Heart right ventricle (tissue), 16 donors: ENCODE measurements at regions not wholly inside any gene's neighbourhood (a gene's known extent, or its start where the extent isn't known, plus 50 kb on each side); places are given as distances from the start of the nearest gene placed in this dataset.
A peak's percentile ranks its signal among the peaks of the same experiment; 100 is the strongest.

ENCODE experiments used
- ATAC-seq, 8 donors: fragments of 200-7000 bp; cut with Tn5 transposase; one replicate each; pipeline ENCODE4 v1.9.1; 2020; ENCODE audit warnings: mild to moderate bottlenecking in 8 of 8, moderate library complexity in 8 of 8, moderate number of reproducible peaks in 1 of 8
- DNase-seq, 2 donors: peaks; one replicate each; pipeline ENCODE4 v3.0.0-alpha.2; 2020
- H3K27ac ChIP-seq, 10 donors: fragments of 200-600 bp; sonication (generic) in 2 of 10; one replicate each; pipeline versions ENCODE4 v1.5.0 to v1.8.0; 2020 to 2022; ENCODE audit warnings: mild to moderate bottlenecking in 3 of 10
- H3K27me3 ChIP-seq, 7 donors: fragments of 200-600 bp; one replicate each; pipeline ENCODE4 v1.8.0; 2021 to 2022; ENCODE audit warnings: mild to moderate bottlenecking in 2 of 7
- H3K36me3 ChIP-seq, 9 donors: fragments of 200-600 bp; sonication (generic) in 1 of 9; one replicate each; pipeline versions ENCODE4 v1.5.0 to v1.8.0; 2020 to 2022; ENCODE audit warnings: mild to moderate bottlenecking in 2 of 9
- H3K4me1 ChIP-seq, 9 donors: fragments of 200-600 bp; sonication (generic) in 1 of 9; one replicate each; pipeline versions ENCODE4 v1.5.0 to v1.8.0; 2020 to 2022; ENCODE audit warnings: mild to moderate bottlenecking in 4 of 9
- H3K4me3 ChIP-seq, 10 donors: fragments of 200-600 bp; sonication (generic) in 2 of 10; one replicate each; pipeline versions ENCODE4 v1.5.0 to v1.8.0; 2020 to 2022; ENCODE audit warnings: mild to moderate bottlenecking in 7 of 10, moderate library complexity in 2 of 10
- H3K9me3 ChIP-seq, 11 donors: fragments of 200-600 bp in 10 of 11; sonication (generic) in 2 of 11; one replicate each; pipeline versions ENCODE4 v1.5.0 to v1.8.0; 2013 to 2022; ENCODE audit warnings: mild to moderate bottlenecking in 2 of 11, control low read depth in 1 of 11, moderate library complexity in 1 of 11
- WGBS, 2 donors: extraction: QIAGEN DNeasy Blood & Tissue Kit; methylation state at CpG; one replicate each; pipeline ENCODE4 v1.1.7; 2013; ENCODE audit warnings: inconsistent platforms in 1 of 2; 5-methylcytosine and 5-hydroxymethylcytosine counted together
- intact Hi-C, 10 donors: fragments of 100-400 bp; cut with DNase I; formaldehyde crosslinking; loops; one replicate each; pipeline versions ENCODE4 v1.11.1 to v1.14.2; 2022
- TF ChIP-seq, protein P1 (sequence below), 9 donors: fragments of 200-600 bp; sonication (generic) in 2 of 9; IDR thresholded peaks; one replicate each; pipeline versions ENCODE4 v1.5.0 to v1.8.0; 2021 to 2022; ENCODE audit warnings: antibody characterized with exemption in 9 of 9, mild to moderate bottlenecking in 5 of 9, moderate library complexity in 1 of 9
- donor health status: Arrhythmogenic right ventricular cardiomyopathy.
- donor health status: ischemic (EF 13 %, LVEDD 7.1; RV severe dilation, severe dysfunction).
- donor health status: healthy with polysubstance abuse.
- donor health status: DM: no; HTN: yes; CAD: no.
- donor health status: DM: no; HTN: no; CAD: no.
- donor health status: ischemic (EF 25% LVEDD 6.9; RV normal size, moderate dysfunction).
- donor health status: ischemic (EF 25% LVEDD 5.7; RV mildly dilated, moderate dysfunction).
- donor health status: healthy.
- donor health status: DM: yes; HTN: yes; CAD: no.
- donor health status: Ischemic cardiomyopathy.
- donor health status: ischemic (EF 35%, LVEDD 5.7; RV mildly dilated, moderate dysfunction).
- donor health status: nonischemic (EF 11% LVEDD 7.7; RV severe dilation, severe dysfunction).
- donor health status: DM: yes; HTN: yes; CAD: no.
- donor health status: PGD.
- donor health status: ischemic (EF 29% LVEDD 5.4; RV normal size, mild dysfunction).
- donor health status: nonischemic (EF 23%, LVEDD 6.1; RV moderate dilation, normal function).

DNA sequence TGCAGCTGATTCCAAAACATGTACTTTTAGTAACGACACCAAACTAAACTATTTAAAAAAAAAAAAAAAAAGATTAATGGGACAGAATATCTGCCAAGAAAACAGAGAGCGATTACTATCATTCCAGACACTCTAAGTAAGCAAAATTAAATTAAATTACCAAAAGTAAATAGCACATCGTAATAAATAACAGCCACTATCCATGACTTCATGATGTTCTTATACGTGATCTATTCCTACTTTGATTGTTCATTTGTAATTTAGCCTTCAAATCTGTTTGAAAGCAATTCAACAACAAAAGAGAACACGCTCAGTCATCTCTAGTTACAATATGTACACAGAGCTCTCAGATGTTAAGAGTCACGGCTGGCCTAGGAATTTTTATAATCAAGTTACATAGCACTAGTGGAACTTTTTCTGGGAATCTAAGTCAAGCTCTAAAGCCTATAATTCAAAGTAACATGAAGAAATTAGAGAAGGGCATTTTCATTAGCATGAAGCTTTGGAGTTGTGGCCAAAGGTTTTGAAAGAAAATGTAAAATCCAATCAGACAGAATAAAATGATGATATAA lies 241.7 kb upstream of the NEBL start:
- no peaks in the 10 kb centered on the region for H3K27me3 ChIP-seq
- H3K4me1 ChIP-seq: peaks cover 0 to 13% (median 0%) of the 10 kb centered on the region in 9 donors
- whole genome bisulfite sequencing, 2 donors: 84 to 88% methylated on average over 6 of the region's 6 CpGs
- DNase-seq (no peak), ATAC-seq (no peak)
- TF ChIP-seq, protein P1, sequence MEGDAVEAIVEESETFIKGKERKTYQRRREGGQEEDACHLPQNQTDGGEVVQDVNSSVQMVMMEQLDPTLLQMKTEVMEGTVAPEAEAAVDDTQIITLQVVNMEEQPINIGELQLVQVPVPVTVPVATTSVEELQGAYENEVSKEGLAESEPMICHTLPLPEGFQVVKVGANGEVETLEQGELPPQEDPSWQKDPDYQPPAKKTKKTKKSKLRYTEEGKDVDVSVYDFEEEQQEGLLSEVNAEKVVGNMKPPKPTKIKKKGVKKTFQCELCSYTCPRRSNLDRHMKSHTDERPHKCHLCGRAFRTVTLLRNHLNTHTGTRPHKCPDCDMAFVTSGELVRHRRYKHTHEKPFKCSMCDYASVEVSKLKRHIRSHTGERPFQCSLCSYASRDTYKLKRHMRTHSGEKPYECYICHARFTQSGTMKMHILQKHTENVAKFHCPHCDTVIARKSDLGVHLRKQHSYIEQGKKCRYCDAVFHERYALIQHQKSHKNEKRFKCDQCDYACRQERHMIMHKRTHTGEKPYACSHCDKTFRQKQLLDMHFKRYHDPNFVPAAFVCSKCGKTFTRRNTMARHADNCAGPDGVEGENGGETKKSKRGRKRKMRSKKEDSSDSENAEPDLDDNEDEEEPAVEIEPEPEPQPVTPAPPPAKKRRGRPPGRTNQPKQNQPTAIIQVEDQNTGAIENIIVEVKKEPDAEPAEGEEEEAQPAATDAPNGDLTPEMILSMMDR (IDR thresholded peaks at IDR 0.05): no peak
- no peak overlapping the region for H3K4me3 ChIP-seq
- no peaks in the 10 kb centered on the region for H3K9me3 ChIP-seq
- intact Hi-C loops: no loop called here
- H3K27ac ChIP-seq: no peak overlapping the region
- H3K36me3 ChIP-seq: no peaks in the 10 kb centered on the region

DNA sequence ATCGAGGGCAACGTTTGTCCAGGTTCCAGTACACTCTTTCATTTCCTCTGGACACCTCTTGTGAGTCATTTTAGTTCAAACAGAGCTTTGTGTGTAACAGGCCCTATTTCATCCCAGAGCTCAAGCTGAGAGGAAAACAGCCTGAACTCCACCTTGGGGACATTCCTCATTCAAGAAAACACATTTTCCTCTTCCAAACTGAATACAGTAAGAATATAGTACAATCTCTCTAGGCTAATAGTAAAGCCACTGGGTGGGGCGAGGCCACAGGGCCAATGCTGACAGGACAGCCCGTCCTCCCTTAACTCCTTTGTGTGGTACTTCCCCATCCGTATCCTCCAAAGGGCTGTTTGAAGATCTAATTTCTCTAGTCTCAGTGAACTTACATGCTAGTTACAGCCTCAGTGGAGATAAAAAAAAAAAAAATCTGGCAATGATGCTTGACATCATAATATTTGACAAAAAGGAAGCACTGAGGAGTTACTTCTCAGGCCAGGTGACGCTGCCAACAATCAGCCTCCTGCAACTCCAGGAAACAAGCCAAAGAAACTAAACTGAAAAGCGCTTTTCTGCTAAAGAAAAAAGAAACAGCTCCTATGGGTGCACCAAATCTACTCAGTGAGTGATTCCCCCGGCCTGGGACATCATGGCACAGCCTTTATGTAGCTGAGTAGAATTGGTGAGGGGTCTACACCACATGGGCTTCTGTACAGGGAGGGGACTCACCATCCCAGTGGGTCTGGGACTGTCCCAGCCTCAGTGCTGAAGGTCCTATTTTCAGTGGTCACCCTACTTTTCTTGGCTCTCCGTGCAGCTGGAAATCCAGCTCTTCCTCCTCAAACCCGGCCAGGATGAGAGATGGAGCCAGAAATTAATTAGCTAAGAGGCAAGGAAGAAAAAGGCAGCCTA lies 238.2 kb upstream of the NEBL start:
- DNase-seq: no peak
- ATAC-seq: peak in 2 of 8 donors; percentile 27 to 39
- H3K9me3 ChIP-seq: no peaks in the 10 kb centered on the region
- H3K4me1 ChIP-seq: peaks cover 0 to 13% (median 0%) of the 10 kb centered on the region in 9 donors
- H3K27ac ChIP-seq: no peak overlapping the region
- H3K4me3 ChIP-seq: no peak overlapping the region
- TF ChIP-seq, protein P1 (IDR thresholded peaks at IDR 0.05): no peak
- H3K27me3 ChIP-seq: no peaks in the 10 kb centered on the region
- intact Hi-C loops: no loop called here
- no peaks in the 10 kb centered on the region for H3K36me3 ChIP-seq
- 58 to 73% methylated on average over 10 of the region's 10 CpGs for WGBS, 2 donors

DNA sequence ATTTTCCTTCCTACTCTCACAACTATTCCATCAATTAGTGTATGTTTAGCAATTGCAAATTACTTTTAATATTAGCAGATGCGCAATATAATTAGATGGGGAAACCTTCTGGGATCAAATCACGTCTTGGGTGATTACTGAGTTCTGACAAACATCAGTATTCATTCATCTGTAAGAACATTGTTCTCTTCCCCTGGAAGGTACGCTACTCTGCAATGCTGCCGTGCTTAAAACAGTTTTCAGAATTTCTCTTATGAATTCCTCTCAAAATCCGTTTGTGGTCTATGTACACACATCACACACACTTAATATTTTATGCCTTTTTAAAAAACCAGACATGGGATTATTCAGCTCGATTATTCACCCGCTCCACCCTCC lies 237.5 kb upstream of the NEBL start:
- WGBS, 2 donors: 89 to 93% methylated on average over 7 of the region's 7 CpGs
- ATAC-seq: no peak
- no peak for DNase-seq
- no peaks in the 10 kb centered on the region for H3K9me3 ChIP-seq
- intact Hi-C loops: no loop called here
- peaks cover 0 to 13% (median 0%) of the 10 kb centered on the region in 9 donors for H3K4me1 ChIP-seq
- no peak overlapping the region for H3K27ac ChIP-seq
- TF ChIP-seq, protein P1 (IDR thresholded peaks at IDR 0.05): no peak
- H3K27me3 ChIP-seq: no peaks in the 10 kb centered on the region
- H3K36me3 ChIP-seq: no peaks in the 10 kb centered on the region
- no peak overlapping the region for H3K4me3 ChIP-seq

DNA sequence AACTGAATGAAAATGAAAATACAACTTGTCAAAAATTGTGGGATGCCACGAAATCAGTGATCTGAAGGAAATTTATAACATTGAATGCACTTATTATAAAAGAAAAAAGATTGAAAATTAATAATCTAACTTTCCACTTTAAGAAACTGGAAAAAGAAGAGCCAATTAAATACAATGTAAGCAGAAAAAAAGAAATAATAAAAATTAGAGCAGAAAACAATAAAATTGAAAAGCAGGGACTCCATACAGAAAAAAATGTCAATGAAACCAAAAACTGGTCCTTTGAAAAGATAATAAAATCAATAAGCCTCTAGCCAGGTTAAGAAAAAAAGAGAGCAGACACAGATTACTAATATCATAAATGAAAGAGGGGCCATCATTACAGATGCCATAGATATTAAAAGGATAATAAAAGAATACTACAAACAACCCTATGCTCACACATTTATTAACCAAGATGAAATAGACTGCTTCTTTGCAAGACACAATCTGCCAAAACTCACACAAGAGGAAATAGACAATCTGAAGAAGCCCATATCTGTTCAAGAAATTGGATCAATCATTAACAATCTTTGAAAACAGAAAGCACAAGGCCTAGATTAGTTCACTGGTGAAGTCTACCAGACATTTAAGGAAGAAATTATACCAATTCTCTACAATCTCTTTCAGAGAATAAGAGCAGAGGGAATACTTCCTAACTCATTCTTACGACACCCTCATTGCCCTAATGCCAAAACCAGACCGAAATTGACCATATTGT lies 233.8 kb upstream of the NEBL start:
- Histone ChIP-seq H3K27me3 (no peaks in the 10 kb centered on the region), H3K4me3 (no peak overlapping the region), H3K36me3 (no peaks in the 10 kb centered on the region), H3K4me1 (peaks cover 0 to 12% (median 0%) of the 10 kb centered on the region in 9 donors), H3K27ac (no peak overlapping the region), H3K9me3 (peaks cover 0 to 7% (median 0%) of the 10 kb centered on the region in 11 donors)
- DNase-seq (no peak), ATAC-seq (no peak)
- intact Hi-C loops: no loop called here
- 81 to 82% methylated on average over 3 of the region's 3 CpGs for WGBS, 2 donors
- TF ChIP-seq, protein P1 (IDR thresholded peaks at IDR 0.05): no peak
